ENCODE measurements at regions not wholly inside any gene's neighbourhood (a gene's known extent, or its start where the extent isn't known, plus 50 kb on each side); places are given as distances from the start of the nearest gene placed in this dataset.

- TF ChIP-seq CTCF (conservative IDR thresholded peaks at IDR 0.05) (no peak), ZFX (IDR thresholded peaks at IDR 0.05) (no peak)
Measured at GRCh38 chr2:226057914-226058313, 658.4 kb downstream of the NYAP2 start.
